ENCODE measurements at regions not wholly inside any gene's neighbourhood (a gene's known extent, or its start where the extent isn't known, plus 50 kb on each side); places are given as distances from the start of the nearest gene placed in this dataset.

DNA sequence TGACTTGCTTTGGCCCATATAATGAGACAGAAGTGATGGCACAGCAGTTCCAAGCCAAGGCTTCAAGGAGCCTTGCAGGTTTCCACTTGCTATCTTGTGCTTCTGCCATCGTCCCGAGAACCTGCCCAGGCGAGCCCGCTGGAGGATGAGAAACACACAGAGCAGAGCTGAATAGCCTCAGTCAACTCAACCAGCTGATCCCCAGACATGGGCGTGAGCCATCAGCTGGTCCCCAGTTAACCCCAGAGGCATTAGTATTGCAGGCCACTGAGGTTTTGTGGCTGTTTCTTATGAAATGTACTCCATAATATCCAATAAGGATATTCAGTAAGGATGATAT lies 57.7 kb upstream of the GPCPD1 start:
- TF ChIP-seq EZH2phosphoT487 (IDR thresholded peaks at IDR 0.05; ENCODE audit: low read depth) = no peak
- TF ChIP-seq, protein P1, sequence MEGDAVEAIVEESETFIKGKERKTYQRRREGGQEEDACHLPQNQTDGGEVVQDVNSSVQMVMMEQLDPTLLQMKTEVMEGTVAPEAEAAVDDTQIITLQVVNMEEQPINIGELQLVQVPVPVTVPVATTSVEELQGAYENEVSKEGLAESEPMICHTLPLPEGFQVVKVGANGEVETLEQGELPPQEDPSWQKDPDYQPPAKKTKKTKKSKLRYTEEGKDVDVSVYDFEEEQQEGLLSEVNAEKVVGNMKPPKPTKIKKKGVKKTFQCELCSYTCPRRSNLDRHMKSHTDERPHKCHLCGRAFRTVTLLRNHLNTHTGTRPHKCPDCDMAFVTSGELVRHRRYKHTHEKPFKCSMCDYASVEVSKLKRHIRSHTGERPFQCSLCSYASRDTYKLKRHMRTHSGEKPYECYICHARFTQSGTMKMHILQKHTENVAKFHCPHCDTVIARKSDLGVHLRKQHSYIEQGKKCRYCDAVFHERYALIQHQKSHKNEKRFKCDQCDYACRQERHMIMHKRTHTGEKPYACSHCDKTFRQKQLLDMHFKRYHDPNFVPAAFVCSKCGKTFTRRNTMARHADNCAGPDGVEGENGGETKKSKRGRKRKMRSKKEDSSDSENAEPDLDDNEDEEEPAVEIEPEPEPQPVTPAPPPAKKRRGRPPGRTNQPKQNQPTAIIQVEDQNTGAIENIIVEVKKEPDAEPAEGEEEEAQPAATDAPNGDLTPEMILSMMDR (IDR thresholded peaks at IDR 0.05; ENCODE audit: low read depth, low read length) = no peak

Data from OCI-LY3 (cell line).